ENCODE measurements at regions not wholly inside any gene's neighbourhood (a gene's known extent, or its start where the extent isn't known, plus 50 kb on each side); places are given as distances from the start of the nearest gene placed in this dataset.
"Not testable (repeated sequence)": the region's sequence is repeated elsewhere in the genome, so short reads cannot be mapped to it uniquely, and the experiment has no call there.

DNA sequence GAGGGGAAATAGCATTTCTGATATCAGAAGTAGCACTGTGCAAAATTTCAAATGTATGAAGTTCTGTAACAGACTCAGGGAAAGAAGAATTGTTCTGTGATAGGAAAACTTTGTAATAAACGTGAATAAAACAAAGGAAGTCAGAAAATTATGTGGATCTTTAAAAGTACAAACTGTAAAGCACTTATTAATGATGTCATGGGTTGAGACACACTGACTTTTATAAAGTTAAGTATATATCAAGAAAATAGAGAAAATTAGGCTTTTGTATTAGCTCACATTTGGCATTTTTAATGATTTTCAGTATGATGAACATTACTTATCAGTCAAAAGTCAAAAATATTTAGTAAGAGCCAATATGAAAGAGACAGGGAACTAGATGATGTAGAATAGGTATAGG is 1081.7 kb upstream of the EDIL3 start:
- no peak overlapping the region for H2AFZ ChIP-seq (ENCODE audit: low read length)
- no peaks in the 10 kb centered on the region for H3K4me1 ChIP-seq (ENCODE audit: insufficient read depth, low read length)
- no peaks in the 10 kb centered on the region for H3K79me2 ChIP-seq (ENCODE audit: insufficient read depth, low read length)
- DNase-seq (ENCODE audit: low spot score) (no peak), ATAC-seq (no peak), FAIRE-seq (no peak)
- no peaks in the 10 kb centered on the region; a peak in 1 of 5 replicates for H3K27me3 ChIP-seq (ENCODE audit: control insufficient read depth in 1 of 2, insufficient read depth in 2 of 2, low read length in 2 of 2)
- intact Hi-C loops (cut with micrococcal nuclease; ENCODE audit: unreplicated experiment) (no loop called here), in situ Hi-C loops (cut with HindIII; ENCODE audit: extremely low pct_ligation_motif_present, low pct_unique_long_range_greater_than_20kb) (no loop called here)
- TF ChIP-seq, protein P1, sequence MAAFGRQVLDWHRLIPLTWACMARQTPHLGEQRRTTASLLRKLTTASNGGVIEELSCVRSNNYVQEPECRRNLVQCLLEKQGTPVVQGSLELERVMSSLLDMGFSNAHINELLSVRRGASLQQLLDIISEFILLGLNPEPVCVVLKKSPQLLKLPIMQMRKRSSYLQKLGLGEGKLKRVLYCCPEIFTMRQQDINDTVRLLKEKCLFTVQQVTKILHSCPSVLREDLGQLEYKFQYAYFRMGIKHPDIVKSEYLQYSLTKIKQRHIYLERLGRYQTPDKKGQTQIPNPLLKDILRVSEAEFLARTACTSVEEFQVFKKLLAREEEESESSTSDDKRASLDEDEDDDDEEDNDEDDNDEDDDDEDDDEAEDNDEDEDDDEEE (CRISPR knock-in tag; IDR thresholded peaks at IDR 0.05) = no peak
- TF ChIP-seq ATF7 (IDR thresholded peaks at IDR 0.05) = peak; percentile 58
- TF ChIP-seq ATF7 (CRISPR knock-in tag; IDR thresholded peaks at IDR 0.05) = no peak
- CTCF ChIA-PET (ENCODE audit: low intra/inter-chr PET ratio, low total read pairs) = no interaction called here
- no peak overlapping the region for H3K27ac ChIP-seq (ENCODE audit: extremely low read length, insufficient read depth, low read length)
- 0% methylated on average over 1 of the region's 1 CpG for WGBS (ENCODE audit: low lambda C conversion rate)
- H3K4me3 ChIP-seq (replicated peaks in 1 of 3; ENCODE audit: insufficient read depth in 1 of 3, low read depth in 2 of 3, low read length in 3 of 3) = no peak overlapping the region
- BruUV-seq (replicated peaks) = no TSS peak
- H3K4me2 ChIP-seq (ENCODE audit: low read depth, low read length) = no peak overlapping the region
- peaks cover 76% of the 10 kb centered on the region for H3K9me3 ChIP-seq (ENCODE audit: low read length)
- no peak overlapping the region for H3K9ac ChIP-seq (ENCODE audit: insufficient read depth, low read depth, low read length)
- POLR2A ChIA-PET = no interaction called here
- H3K36me3 ChIP-seq (replicated peaks in 1 of 2; ENCODE audit: control insufficient read depth in 1 of 2, insufficient read depth in 2 of 2, low read length in 2 of 2) = no peaks in the 10 kb centered on the region
- no peaks in the 10 kb centered on the region for H4K20me1 ChIP-seq (ENCODE audit: insufficient read depth, low read length)

DNA sequence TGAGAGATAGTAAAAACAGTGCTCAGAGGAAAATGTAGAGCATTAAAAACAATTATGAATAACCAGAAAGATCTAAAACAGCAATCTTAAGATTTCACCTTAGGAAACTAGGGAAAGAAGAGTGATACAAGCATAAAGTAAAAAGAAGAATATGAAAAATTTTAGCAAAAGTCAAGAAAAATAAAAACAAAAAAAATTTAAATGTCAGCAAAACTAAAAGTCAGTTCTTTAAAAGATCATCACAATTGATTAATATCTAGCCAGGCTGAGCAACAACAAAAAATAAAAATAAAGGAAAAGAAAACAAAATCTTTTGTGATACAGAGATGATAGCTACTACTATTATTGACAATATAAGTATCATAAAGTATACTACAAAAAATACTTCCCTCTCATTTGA is 1088.1 kb upstream of the EDIL3 start:
- H3K27ac ChIP-seq (ENCODE audit: extremely low read length, insufficient read depth, low read length) = no peak overlapping the region
- in situ Hi-C loops (cut with HindIII; ENCODE audit: extremely low pct_ligation_motif_present, low pct_unique_long_range_greater_than_20kb) = no loop called here
- BruUV-seq (replicated peaks) = no TSS peak

DNA sequence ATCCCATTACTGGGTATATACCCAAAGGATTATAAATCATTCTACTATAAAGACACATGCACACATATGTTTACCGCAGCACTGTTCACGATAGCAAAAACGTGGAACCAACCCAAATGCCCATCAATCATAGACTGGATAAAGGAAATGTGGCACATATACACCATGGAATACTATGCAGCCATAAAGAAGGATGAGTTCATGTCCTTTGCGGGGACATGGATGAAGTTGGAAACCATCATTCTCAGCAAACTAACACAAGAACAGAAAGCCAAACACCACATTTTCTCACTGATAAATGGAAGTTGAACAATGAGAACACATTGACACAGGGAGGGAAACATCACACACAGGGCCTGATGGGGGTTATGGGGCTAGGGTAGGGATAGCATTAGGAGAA is 1090.5 kb upstream of the EDIL3 start:
- H3K27ac ChIP-seq (ENCODE audit: extremely low read length, insufficient read depth, low read length); intact Hi-C loops (cut with micrococcal nuclease; ENCODE audit: unreplicated experiment); FAIRE-seq; H4K20me1 ChIP-seq (ENCODE audit: insufficient read depth, low read length); CTCF ChIA-PET (ENCODE audit: low intra/inter-chr PET ratio, low total read pairs); H3K4me1 ChIP-seq (ENCODE audit: insufficient read depth, low read length); H3K79me2 ChIP-seq (ENCODE audit: insufficient read depth, low read length); H3K27me3 ChIP-seq (ENCODE audit: control insufficient read depth in 1 of 2, insufficient read depth in 2 of 2, low read length in 2 of 2); H3K9ac ChIP-seq (ENCODE audit: insufficient read depth, low read depth, low read length); H3K36me3 ChIP-seq (replicated peaks in 1 of 2; ENCODE audit: control insufficient read depth in 1 of 2, insufficient read depth in 2 of 2, low read length in 2 of 2); H3K4me2 ChIP-seq (ENCODE audit: low read depth, low read length); ATAC-seq; in situ Hi-C loops (cut with HindIII; ENCODE audit: extremely low pct_ligation_motif_present, low pct_unique_long_range_greater_than_20kb); POLR2A ChIA-PET; BruUV-seq (replicated peaks); H3K4me3 ChIP-seq (replicated peaks in 1 of 3; ENCODE audit: insufficient read depth in 1 of 3, low read depth in 2 of 3, low read length in 3 of 3); DNase-seq (ENCODE audit: low spot score); H2AFZ ChIP-seq (ENCODE audit: low read length): not testable (repeated sequence)
- WGBS (ENCODE audit: low lambda C conversion rate) = 11% methylated on average over 4 of the region's 4 CpGs
- H3K9me3 ChIP-seq (ENCODE audit: low read length) = peaks cover 56% of the 10 kb centered on the region

More for the DNA sequence above, 1088.1 kb upstream of the EDIL3 start:
- no peak overlapping the region for H2AFZ ChIP-seq (ENCODE audit: low read length)
- peaks cover 63% of the 10 kb centered on the region for H3K9me3 ChIP-seq (ENCODE audit: low read length)
- CTCF ChIA-PET (ENCODE audit: low intra/inter-chr PET ratio, low total read pairs) = no interaction called here
- H3K27me3 ChIP-seq (ENCODE audit: control insufficient read depth in 1 of 2, insufficient read depth in 2 of 2, low read length in 2 of 2) = no peaks in the 10 kb centered on the region
- POLR2A ChIA-PET = no interaction called here
- no peaks in the 10 kb centered on the region for H3K36me3 ChIP-seq (replicated peaks in 1 of 2; ENCODE audit: control insufficient read depth in 1 of 2, insufficient read depth in 2 of 2, low read length in 2 of 2)
- ATAC-seq = no peak
- no peak for DNase-seq (ENCODE audit: low spot score)
- no peaks in the 10 kb centered on the region for H3K79me2 ChIP-seq (ENCODE audit: insufficient read depth, low read length)
- FAIRE-seq = no peak
- no peak overlapping the region for H3K4me3 ChIP-seq (replicated peaks in 1 of 3; ENCODE audit: insufficient read depth in 1 of 3, low read depth in 2 of 3, low read length in 3 of 3)
- H3K4me2 ChIP-seq (ENCODE audit: low read depth, low read length) = no peak overlapping the region
- H3K9ac ChIP-seq (ENCODE audit: insufficient read depth, low read depth, low read length) = no peak overlapping the region
- no peaks in the 10 kb centered on the region for H4K20me1 ChIP-seq (ENCODE audit: insufficient read depth, low read length)
- intact Hi-C loops (cut with micrococcal nuclease; ENCODE audit: unreplicated experiment) = no loop called here
- H3K4me1 ChIP-seq (ENCODE audit: insufficient read depth, low read length) = no peaks in the 10 kb centered on the region
- TF ChIP-seq ZNF773 (CRISPR knock-in tag; IDR thresholded peaks at IDR 0.05; ENCODE audit: borderline replicate concordance) = no peak
- TF ChIP-seq MAFK (conservative IDR thresholded peaks at IDR 0.05 in 1 of 2, IDR thresholded peaks at IDR 0.05 in 1 of 2; ENCODE audit: low read length in 2 of 2) = peak in 1 of 2 experiments; percentile 53; a peak in 2 of 4 replicates
- TF ChIP-seq, protein P2, sequence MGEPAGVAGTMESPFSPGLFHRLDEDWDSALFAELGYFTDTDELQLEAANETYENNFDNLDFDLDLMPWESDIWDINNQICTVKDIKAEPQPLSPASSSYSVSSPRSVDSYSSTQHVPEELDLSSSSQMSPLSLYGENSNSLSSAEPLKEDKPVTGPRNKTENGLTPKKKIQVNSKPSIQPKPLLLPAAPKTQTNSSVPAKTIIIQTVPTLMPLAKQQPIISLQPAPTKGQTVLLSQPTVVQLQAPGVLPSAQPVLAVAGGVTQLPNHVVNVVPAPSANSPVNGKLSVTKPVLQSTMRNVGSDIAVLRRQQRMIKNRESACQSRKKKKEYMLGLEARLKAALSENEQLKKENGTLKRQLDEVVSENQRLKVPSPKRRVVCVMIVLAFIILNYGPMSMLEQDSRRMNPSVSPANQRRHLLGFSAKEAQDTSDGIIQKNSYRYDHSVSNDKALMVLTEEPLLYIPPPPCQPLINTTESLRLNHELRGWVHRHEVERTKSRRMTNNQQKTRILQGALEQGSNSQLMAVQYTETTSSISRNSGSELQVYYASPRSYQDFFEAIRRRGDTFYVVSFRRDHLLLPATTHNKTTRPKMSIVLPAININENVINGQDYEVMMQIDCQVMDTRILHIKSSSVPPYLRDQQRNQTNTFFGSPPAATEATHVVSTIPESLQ (CRISPR knock-in tag; conservative IDR thresholded peaks at IDR 0.05) = no peak
- no peak for TF ChIP-seq EHMT2 (IDR thresholded peaks at IDR 0.05; ENCODE audit: borderline replicate concordance, low read depth, low read length)

Measured in HepG2 (cell line).